SK-N-SH (cell line): ENCODE measurements at regions not wholly inside any gene's neighbourhood (a gene's known extent, or its start where the extent isn't known, plus 50 kb on each side); places are given as distances from the start of the nearest gene placed in this dataset.
"Not testable (repeated sequence)": the region's sequence is repeated elsewhere in the genome, so short reads cannot be mapped to it uniquely, and the experiment has no call there.

Experiments
- CTCF ChIA-PET: fragments of 300-600, 350-600 bp; formaldehyde crosslinking; extraction: SDS; loops from one replicate; lab custom pipeline; 2021; lab: Yijun Ruan, JAX
- POLR2A ChIA-PET: fragments of 350-600 bp; sonication (Branson Sonifier 250); formaldehyde crosslinking; extraction: SDS; loops from one replicate; lab custom pipeline; 2020; ENCODE audit warnings: antibody characterized with exemption, inconsistent platforms; lab: Yijun Ruan, JAX
- DNase-seq: peaks from one replicate; pipeline ENCODE4 v3.0.0; 2012
- H2AFZ ChIP-seq: fragments of 200-600 bp; sonication (generic); 2 replicates; pipeline ENCODE4 v1.8.1; 2016; ENCODE audit warnings: antibody characterized with exemption, mild to moderate bottlenecking, low read depth
- H3F3A ChIP-seq: fragments of 200-600 bp; sonication (generic); replicated peaks from 2 replicates; pipeline ENCODE3; 2016; ENCODE audit warnings: antibody characterized with exemption, mild to moderate bottlenecking; ENCODE audit not compliant: insufficient read depth
- H3K27ac ChIP-seq, 2 experiments: fragments of 200-500 bp in 1 of 2; fragments of 200-600 bp in 1 of 2; sonication (Bioruptor generic) in 1 of 2; sonication (generic), shearing (Covaris generic) in 1 of 2; 2 replicates each; pipeline versions ENCODE4 v1.5.1 to v1.6.1; 2014 to 2016; ENCODE audit warnings: low read depth in 2 of 2, inconsistent platforms in 1 of 2, low read length in 1 of 2, mild to moderate bottlenecking in 1 of 2, mixed read lengths in 1 of 2
- H3K27me3 ChIP-seq: fragments of 200-600 bp; sonication (generic), shearing (Covaris generic); 2 replicates; pipeline ENCODE4 v1.6.1; 2016; ENCODE audit warnings: mixed run types; ENCODE audit not compliant: insufficient read depth
- H3K36me3 ChIP-seq, 2 experiments: fragments of 200-500 bp in 1 of 2; fragments of 200-600 bp in 1 of 2; sonication (Bioruptor generic) in 1 of 2; sonication (generic) in 1 of 2; replicated peaks in 1 of 2; 2 replicates each; pipeline versions ENCODE3 to v1.5.1; 2014 to 2016; ENCODE audit warnings: low read length in 1 of 2, mild to moderate bottlenecking in 1 of 2; ENCODE audit not compliant: insufficient read depth in 2 of 2, control insufficient read depth in 1 of 2
- H3K4me1 ChIP-seq, 2 experiments: fragments of 200-500 bp in 1 of 2; fragments of 200-600 bp in 1 of 2; sonication (Bioruptor generic) in 1 of 2; sonication (generic), shearing (Covaris generic) in 1 of 2; 2 replicates each; pipeline versions ENCODE4 v1.5.1 to v1.6.1; 2014 to 2016; ENCODE audit warnings: low read depth in 1 of 2, low read length in 1 of 2, mixed run types in 1 of 2; ENCODE audit not compliant: insufficient read depth in 2 of 2, control insufficient read depth in 1 of 2
- H3K4me2 ChIP-seq: fragments of 200-600 bp; sonication (generic), shearing (Covaris generic); 2 replicates; pipeline ENCODE4 v1.6.1; 2017; ENCODE audit warnings: mixed run types
- H3K4me3 ChIP-seq, 2 experiments: fragments of 200-500 bp in 1 of 2; fragments of 200-600 bp in 1 of 2; sonication (Bioruptor generic) in 1 of 2; sonication (generic), shearing (Covaris generic) in 1 of 2; 2 replicates each; pipeline versions ENCODE4 v1.5.1 to v1.8.1; 2014 to 2016; ENCODE audit warnings: low read depth in 2 of 2, inconsistent platforms in 1 of 2, low read length in 1 of 2, mild to moderate bottlenecking in 1 of 2, mixed read lengths in 1 of 2, moderate library complexity in 1 of 2
- H3K79me2 ChIP-seq: fragments of 200-600 bp; sonication (generic); 2 replicates; pipeline ENCODE4 v1.8.1; 2017; ENCODE audit warnings: mild to moderate bottlenecking; ENCODE audit not compliant: insufficient read depth
- H3K9ac ChIP-seq: fragments of 200-600 bp; sonication (generic); 2 replicates; pipeline ENCODE4 v1.6.1; 2017; ENCODE audit warnings: mixed run types
- H3K9me2 ChIP-seq: fragments of 200-600 bp; sonication (generic); 2 replicates; pipeline ENCODE4 v1.6.1; 2017; ENCODE audit warnings: mixed run types
- H3K9me3 ChIP-seq: fragments of 200-600 bp; sonication (generic); 2 replicates; pipeline ENCODE4 v1.6.1; 2017; ENCODE audit warnings: mixed run types, mild to moderate bottlenecking, moderate library complexity
- H4K20me1 ChIP-seq: fragments of 200-600 bp; sonication (generic); 2 replicates; pipeline ENCODE4 v1.6.1; 2017; ENCODE audit warnings: mild to moderate bottlenecking, mixed run types; ENCODE audit not compliant: insufficient read depth
- FOXM1 ChIP-seq: IDR thresholded peaks from 2 replicates; pipeline ENCODE4 v1.4.0; 2012; ENCODE audit warnings: low read depth, mild to moderate bottlenecking
- GABPA ChIP-seq: IDR thresholded peaks from 2 replicates; pipeline ENCODE4 v1.4.0; 2012; ENCODE audit warnings: low read depth, mild to moderate bottlenecking
- NFIC ChIP-seq: IDR thresholded peaks from 2 replicates; pipeline ENCODE4 v1.4.0; 2012; ENCODE audit warnings: borderline replicate concordance
- whole genome bisulfite sequencing: methylation state at CpG from one replicate; pipeline ENCODE4 v1.1.6; 2017; ENCODE audit warnings: low lambda C conversion rate; 5-methylcytosine and 5-hydroxymethylcytosine counted together
- TF ChIP-seq, protein P1 (sequence below): IDR thresholded peaks from 2 replicates; pipeline ENCODE4 v1.6.1; 2012; ENCODE audit warnings: mild to moderate bottlenecking, low read depth, low read length, moderate library complexity
- TF ChIP-seq, protein P2 (sequence below): IDR thresholded peaks from 2 replicates; pipeline ENCODE4; 2012
- TF ChIP-seq, protein P3 (sequence below): IDR thresholded peaks from 2 replicates; pipeline ENCODE4 v1.4.0; 2012; ENCODE audit warnings: low read depth, borderline replicate concordance
- TF ChIP-seq, protein P4 (sequence below): IDR thresholded peaks from 2 replicates; pipeline ENCODE4 v1.4.0; 2012; ENCODE audit warnings: low read depth

DNA sequence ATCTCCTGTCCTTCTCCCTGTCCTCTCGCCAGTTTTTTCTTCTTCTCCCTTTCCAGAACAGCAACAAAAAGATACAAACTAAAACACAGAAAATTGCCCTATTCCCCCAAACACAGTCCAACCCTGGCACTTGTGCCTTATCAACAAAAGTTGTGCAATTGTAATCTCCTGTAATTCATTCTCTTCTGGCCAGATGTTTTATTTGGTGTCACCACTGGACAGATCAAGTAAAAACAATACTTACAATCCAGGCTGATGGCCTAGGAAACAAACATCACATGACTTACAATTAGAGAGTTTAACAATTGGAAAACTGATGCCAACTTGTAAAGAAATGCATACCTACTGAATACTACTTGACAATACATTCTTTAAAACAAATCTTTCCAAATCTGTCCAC is 231.6 kb downstream of the ETV1 start:
- no peak for TF ChIP-seq NFIC
- TF ChIP-seq, protein P1, sequence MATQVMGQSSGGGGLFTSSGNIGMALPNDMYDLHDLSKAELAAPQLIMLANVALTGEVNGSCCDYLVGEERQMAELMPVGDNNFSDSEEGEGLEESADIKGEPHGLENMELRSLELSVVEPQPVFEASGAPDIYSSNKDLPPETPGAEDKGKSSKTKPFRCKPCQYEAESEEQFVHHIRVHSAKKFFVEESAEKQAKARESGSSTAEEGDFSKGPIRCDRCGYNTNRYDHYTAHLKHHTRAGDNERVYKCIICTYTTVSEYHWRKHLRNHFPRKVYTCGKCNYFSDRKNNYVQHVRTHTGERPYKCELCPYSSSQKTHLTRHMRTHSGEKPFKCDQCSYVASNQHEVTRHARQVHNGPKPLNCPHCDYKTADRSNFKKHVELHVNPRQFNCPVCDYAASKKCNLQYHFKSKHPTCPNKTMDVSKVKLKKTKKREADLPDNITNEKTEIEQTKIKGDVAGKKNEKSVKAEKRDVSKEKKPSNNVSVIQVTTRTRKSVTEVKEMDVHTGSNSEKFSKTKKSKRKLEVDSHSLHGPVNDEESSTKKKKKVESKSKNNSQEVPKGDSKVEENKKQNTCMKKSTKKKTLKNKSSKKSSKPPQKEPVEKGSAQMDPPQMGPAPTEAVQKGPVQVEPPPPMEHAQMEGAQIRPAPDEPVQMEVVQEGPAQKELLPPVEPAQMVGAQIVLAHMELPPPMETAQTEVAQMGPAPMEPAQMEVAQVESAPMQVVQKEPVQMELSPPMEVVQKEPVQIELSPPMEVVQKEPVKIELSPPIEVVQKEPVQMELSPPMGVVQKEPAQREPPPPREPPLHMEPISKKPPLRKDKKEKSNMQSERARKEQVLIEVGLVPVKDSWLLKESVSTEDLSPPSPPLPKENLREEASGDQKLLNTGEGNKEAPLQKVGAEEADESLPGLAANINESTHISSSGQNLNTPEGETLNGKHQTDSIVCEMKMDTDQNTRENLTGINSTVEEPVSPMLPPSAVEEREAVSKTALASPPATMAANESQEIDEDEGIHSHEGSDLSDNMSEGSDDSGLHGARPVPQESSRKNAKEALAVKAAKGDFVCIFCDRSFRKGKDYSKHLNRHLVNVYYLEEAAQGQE: no peak
- no peak for TF ChIP-seq FOXM1
- TF ChIP-seq, protein P2, sequence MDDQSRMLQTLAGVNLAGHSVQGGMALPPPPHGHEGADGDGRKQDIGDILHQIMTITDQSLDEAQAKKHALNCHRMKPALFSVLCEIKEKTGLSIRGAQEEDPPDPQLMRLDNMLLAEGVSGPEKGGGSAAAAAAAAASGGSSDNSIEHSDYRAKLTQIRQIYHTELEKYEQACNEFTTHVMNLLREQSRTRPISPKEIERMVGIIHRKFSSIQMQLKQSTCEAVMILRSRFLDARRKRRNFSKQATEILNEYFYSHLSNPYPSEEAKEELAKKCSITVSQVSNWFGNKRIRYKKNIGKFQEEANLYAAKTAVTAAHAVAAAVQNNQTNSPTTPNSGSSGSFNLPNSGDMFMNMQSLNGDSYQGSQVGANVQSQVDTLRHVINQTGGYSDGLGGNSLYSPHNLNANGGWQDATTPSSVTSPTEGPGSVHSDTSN: no peak
- TF ChIP-seq, protein P3, sequence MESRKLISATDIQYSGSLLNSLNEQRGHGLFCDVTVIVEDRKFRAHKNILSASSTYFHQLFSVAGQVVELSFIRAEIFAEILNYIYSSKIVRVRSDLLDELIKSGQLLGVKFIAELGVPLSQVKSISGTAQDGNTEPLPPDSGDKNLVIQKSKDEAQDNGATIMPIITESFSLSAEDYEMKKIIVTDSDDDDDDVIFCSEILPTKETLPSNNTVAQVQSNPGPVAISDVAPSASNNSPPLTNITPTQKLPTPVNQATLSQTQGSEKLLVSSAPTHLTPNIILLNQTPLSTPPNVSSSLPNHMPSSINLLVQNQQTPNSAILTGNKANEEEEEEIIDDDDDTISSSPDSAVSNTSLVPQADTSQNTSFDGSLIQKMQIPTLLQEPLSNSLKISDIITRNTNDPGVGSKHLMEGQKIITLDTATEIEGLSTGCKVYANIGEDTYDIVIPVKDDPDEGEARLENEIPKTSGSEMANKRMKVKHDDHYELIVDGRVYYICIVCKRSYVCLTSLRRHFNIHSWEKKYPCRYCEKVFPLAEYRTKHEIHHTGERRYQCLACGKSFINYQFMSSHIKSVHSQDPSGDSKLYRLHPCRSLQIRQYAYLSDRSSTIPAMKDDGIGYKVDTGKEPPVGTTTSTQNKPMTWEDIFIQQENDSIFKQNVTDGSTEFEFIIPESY: no peak
- TF ChIP-seq, protein P4, sequence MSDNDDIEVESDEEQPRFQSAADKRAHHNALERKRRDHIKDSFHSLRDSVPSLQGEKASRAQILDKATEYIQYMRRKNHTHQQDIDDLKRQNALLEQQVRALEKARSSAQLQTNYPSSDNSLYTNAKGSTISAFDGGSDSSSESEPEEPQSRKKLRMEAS: no peak
- TF ChIP-seq GABPA: no peak
- H4K20me1 ChIP-seq: no peaks in the 10 kb centered on the region
- 72% methylated on average over 1 of the region's 1 CpG for WGBS
- no peaks in the 10 kb centered on the region for H3K9me3 ChIP-seq
- no peaks in the 10 kb centered on the region for H3K27me3 ChIP-seq
- H3K4me2 ChIP-seq: no peak overlapping the region
- H2AFZ ChIP-seq: no peak overlapping the region
- ChIA-PET CTCF (interaction anchor here (0.6 to 0.8 kb wide), 2 partner anchors 15 to 269 kb away, joined by 3 read pairs; no protein-coding TSS in a partner anchor), POLR2A (no interaction called here)
- H3F3A ChIP-seq: no peaks in the 10 kb centered on the region
- no peak overlapping the region for H3K27ac ChIP-seq
- H3K9me2 ChIP-seq: no peaks in the 10 kb centered on the region
- no peak for DNase-seq
- no peak overlapping the region for H3K9ac ChIP-seq
- no peaks in the 10 kb centered on the region for H3K4me1 ChIP-seq
- H3K4me3 ChIP-seq: no peak overlapping the region
- no peaks in the 10 kb centered on the region for H3K79me2 ChIP-seq
- H3K36me3 ChIP-seq: no peaks in the 10 kb centered on the region

DNA sequence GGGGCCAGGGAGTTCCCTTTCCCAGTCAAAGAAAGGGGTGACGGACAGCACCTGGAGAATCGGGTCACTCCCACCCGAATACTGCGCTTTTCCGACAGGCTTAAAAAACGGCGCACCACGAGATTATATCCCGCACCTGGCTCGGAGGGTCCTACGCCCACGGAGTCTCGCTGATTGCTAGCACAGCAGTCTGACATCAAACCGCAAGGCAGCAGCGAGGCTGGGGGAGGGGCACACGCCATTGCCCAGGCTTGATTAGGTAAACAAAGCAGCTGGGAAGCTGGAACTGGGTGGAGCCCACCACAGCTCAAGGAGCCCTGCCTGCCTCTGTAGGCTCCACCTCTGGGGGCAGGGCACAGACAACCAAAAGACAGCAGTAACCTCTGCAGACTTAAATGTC is 223.6 kb downstream of the ETV1 start:
- H3K36me3 ChIP-seq, H3K4me2 ChIP-seq, H3K27me3 ChIP-seq, H3K27ac ChIP-seq, H3K79me2 ChIP-seq, H3K4me1 ChIP-seq, H3K4me3 ChIP-seq, H3K9me3 ChIP-seq, H3F3A ChIP-seq, H3K9ac ChIP-seq, CTCF ChIA-PET, POLR2A ChIA-PET, H3K9me2 ChIP-seq, H2AFZ ChIP-seq, H4K20me1 ChIP-seq, DNase-seq: not testable (repeated sequence)
- WGBS: 94% methylated on average over 16 of the region's 16 CpGs
